ENCODE measurements at regions not wholly inside any gene's neighbourhood (a gene's known extent, or its start where the extent isn't known, plus 50 kb on each side); places are given as distances from the start of the nearest gene placed in this dataset.

GRCh38 chr2:190121305-190121704 lies 58.8 kb upstream of the MSTN start:
- no peak for DNase-seq
- Mint-ChIP-seq H3K27ac (no peak overlapping the region), H3K9me3 (no peaks in the 10 kb centered on the region), H3K4me1 (peaks cover 0 to 16% (median 12%) of the 10 kb centered on the region in 4 donors), H3K27me3 (peaks cover 0 to 2% of the 10 kb centered on the region in 2 donors), H3K36me3 (no peaks in the 10 kb centered on the region), H3K4me3 (no peak overlapping the region)
- no peaks in the 10 kb centered on the region for H3K27me3 ChIP-seq (ENCODE audit: insufficient read depth, low read length)
- no peaks in the 10 kb centered on the region for H3K4me1 ChIP-seq (ENCODE audit: insufficient read depth, low read length)
- ChIA-PET POLR2A (ENCODE audit: partially characterized antibody) (no interaction called here), CTCF (ENCODE audit: partially characterized antibody) (interaction anchor here (1.1 to 2.5 kb wide), 4 partner anchors 11 to 371 kb away, joined by 3 to 9 read pairs (median 4); no protein-coding TSS in a partner anchor)
- H3K36me3 ChIP-seq (ENCODE audit: insufficient read depth, low read length), result no peaks in the 10 kb centered on the region
- H3K27ac ChIP-seq (ENCODE audit: low read depth, low read length), result no peak overlapping the region
- H3K4me3 ChIP-seq (ENCODE audit: low read length in 2 of 2), result no peak overlapping the region
- intact Hi-C loops (cut with micrococcal nuclease), result no loop called here
- no peaks in the 10 kb centered on the region for H3K9me3 ChIP-seq (ENCODE audit: control insufficient read depth in 1 of 2, low read length in 2 of 2)

- intact Hi-C loops (cut with micrococcal nuclease), result no loop called here
- Mint-ChIP-seq H3K4me3 (peak overlapping the region in 7 of 8 donors; percentile 18 to 73 (median 43)), H3K27ac (peak overlapping the region in 5 of 7 donors; percentile 10 to 80 (median 53)), H3K9me3 (peaks cover 0 to 2% (median 0%) of the 10 kb centered on the region in 8 donors), H3K36me3 (no peaks in the 10 kb centered on the region), H3K4me1 (peaks cover 0 to 16% (median 12%) of the 10 kb centered on the region in 4 donors), H3K27me3 (peaks cover 0 to 5% of the 10 kb centered on the region in 2 donors)
- Histone ChIP-seq H3K36me3 (ENCODE audit: insufficient read depth, low read length) (no peaks in the 10 kb centered on the region), H3K27me3 (ENCODE audit: insufficient read depth, low read length) (no peaks in the 10 kb centered on the region), H3K4me3 (ENCODE audit: low read length in 2 of 2) (no peak overlapping the region), H3K9me3 (ENCODE audit: control insufficient read depth in 1 of 2, low read length in 2 of 2) (no peaks in the 10 kb centered on the region), H3K27ac (ENCODE audit: low read depth, low read length) (no peak overlapping the region), H3K4me1 (ENCODE audit: insufficient read depth, low read length) (no peaks in the 10 kb centered on the region)
- CTCF ChIA-PET (ENCODE audit: partially characterized antibody), result interaction anchor here (0.7 to 2.5 kb wide), 2 partner anchors 32 to 977 kb away, joined by 3 to 9 read pairs; no protein-coding TSS in a partner anchor
- peak in 2 of 5 donors; percentile 1 to 8 for DNase-seq
- POLR2A ChIA-PET (ENCODE audit: partially characterized antibody), result no interaction called here
These were observed 57.5 kb upstream of the MSTN start for GRCh38 chr2:190119923-190120590.

GRCh38 chr2:190119257-190119656 lies 56.7 kb upstream of the MSTN start:
- no peaks in the 10 kb centered on the region for H3K36me3 Mint-ChIP-seq
- H3K9me3 Mint-ChIP-seq, result peaks cover 0 to 2% (median 0%) of the 10 kb centered on the region in 8 donors
- H3K27me3 Mint-ChIP-seq, result peaks cover 3 to 5% of the 10 kb centered on the region in 2 donors
- peaks cover 0 to 16% (median 12%) of the 10 kb centered on the region in 4 donors for H3K4me1 Mint-ChIP-seq
- Histone ChIP-seq H3K4me3 (ENCODE audit: low read length in 2 of 2) (no peak overlapping the region), H3K9me3 (ENCODE audit: control insufficient read depth in 1 of 2, low read length in 2 of 2) (no peaks in the 10 kb centered on the region), H3K27me3 (ENCODE audit: insufficient read depth, low read length) (no peaks in the 10 kb centered on the region), H3K4me1 (ENCODE audit: insufficient read depth, low read length) (no peaks in the 10 kb centered on the region), H3K36me3 (ENCODE audit: insufficient read depth, low read length) (no peaks in the 10 kb centered on the region), H3K27ac (ENCODE audit: low read depth, low read length) (no peak overlapping the region)
- intact Hi-C loops (cut with micrococcal nuclease), result no loop called here
- H3K27ac Mint-ChIP-seq, result no peak overlapping the region
- ChIA-PET CTCF (ENCODE audit: partially characterized antibody) (no interaction called here), POLR2A (ENCODE audit: partially characterized antibody) (no interaction called here)
- H3K4me3 Mint-ChIP-seq, result peak overlapping the region in 6 of 8 donors; percentile 5 to 41 (median 19)
- DNase-seq, result peak in 3 of 5 donors; percentile 2 to 28 (median 12)

- CTCF ChIA-PET (ENCODE audit: partially characterized antibody), result no interaction called here
These were observed 54.8 kb upstream of the MSTN start for GRCh38 chr2:190117305-190117704.

GRCh38 chr2:190113000-190113399 lies 50.5 kb upstream of the MSTN start:
- POLR2A ChIA-PET (ENCODE audit: partially characterized antibody), result no interaction called here
- H3K4me3 ChIP-seq (ENCODE audit: low read length in 2 of 2), result no peak overlapping the region
- intact Hi-C loops (cut with micrococcal nuclease), result no loop called here
- Mint-ChIP-seq H3K4me3 (no peak overlapping the region), H3K36me3 (no peaks in the 10 kb centered on the region), H3K27ac (no peak overlapping the region), H3K27me3 (peaks cover 3 to 4% of the 10 kb centered on the region in 2 donors), H3K9me3 (peaks cover 0 to 2% (median 0%) of the 10 kb centered on the region in 8 donors), H3K4me1 (no peaks in the 10 kb centered on the region)
- H3K27me3 ChIP-seq (ENCODE audit: insufficient read depth, low read length), result no peaks in the 10 kb centered on the region
- no peaks in the 10 kb centered on the region for H3K36me3 ChIP-seq (ENCODE audit: insufficient read depth, low read length)
- DNase-seq, result no peak
- H3K27ac ChIP-seq (ENCODE audit: low read depth, low read length), result no peak overlapping the region
- no peaks in the 10 kb centered on the region for H3K9me3 ChIP-seq (ENCODE audit: control insufficient read depth in 1 of 2, low read length in 2 of 2)
- H3K4me1 ChIP-seq (ENCODE audit: insufficient read depth, low read length), result no peaks in the 10 kb centered on the region
- CTCF ChIA-PET (ENCODE audit: partially characterized antibody), result no interaction called here

More at GRCh38 chr2:190117305-190117704, 54.8 kb upstream of the MSTN start:
- DNase-seq, result no peak
- Histone ChIP-seq H3K9me3 (ENCODE audit: control insufficient read depth in 1 of 2, low read length in 2 of 2) (no peaks in the 10 kb centered on the region), H3K27me3 (ENCODE audit: insufficient read depth, low read length) (no peaks in the 10 kb centered on the region), H3K4me3 (ENCODE audit: low read length in 2 of 2) (no peak overlapping the region), H3K27ac (ENCODE audit: low read depth, low read length) (no peak overlapping the region), H3K36me3 (ENCODE audit: insufficient read depth, low read length) (no peaks in the 10 kb centered on the region), H3K4me1 (ENCODE audit: insufficient read depth, low read length) (no peaks in the 10 kb centered on the region)
- intact Hi-C loops (cut with micrococcal nuclease), result no loop called here
- H3K4me1 Mint-ChIP-seq, result peaks cover 0 to 13% (median 11%) of the 10 kb centered on the region in 4 donors
- no peak overlapping the region for H3K4me3 Mint-ChIP-seq
- no peaks in the 10 kb centered on the region for H3K36me3 Mint-ChIP-seq
- POLR2A ChIA-PET (ENCODE audit: partially characterized antibody), result no interaction called here
- no peak overlapping the region for H3K27ac Mint-ChIP-seq
- H3K27me3 Mint-ChIP-seq, result peaks cover 3 to 5% of the 10 kb centered on the region in 2 donors
- peaks cover 0 to 2% (median 0%) of the 10 kb centered on the region in 8 donors for H3K9me3 Mint-ChIP-seq

All from CD4-positive, alpha-beta memory T cell (primary cell).